ENCODE measurements at regions not wholly inside any gene's neighbourhood (a gene's known extent, or its start where the extent isn't known, plus 50 kb on each side); places are given as distances from the start of the nearest gene placed in this dataset.
"Not testable (repeated sequence)": the region's sequence is repeated elsewhere in the genome, so short reads cannot be mapped to it uniquely, and the experiment has no call there.

DNA sequence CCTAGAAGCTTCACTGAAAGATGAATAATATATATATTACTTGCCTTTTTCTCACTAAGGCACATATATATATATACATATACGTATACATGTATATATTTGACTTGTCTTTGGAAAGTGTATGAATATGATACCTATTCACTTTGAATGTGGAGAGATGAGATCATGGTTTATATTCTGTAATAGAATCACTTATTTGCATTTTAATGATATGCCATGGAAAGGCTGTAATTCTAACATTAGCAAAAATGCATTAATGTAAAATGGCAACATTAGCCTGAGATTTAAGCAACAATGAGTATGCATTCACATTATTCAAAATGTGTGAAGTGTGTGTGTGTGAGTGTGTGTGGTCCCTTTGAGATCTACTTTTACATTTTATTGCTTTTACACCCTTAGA lies 54.5 kb upstream of the PRKD1 start:
- H3K4me1 Mint-ChIP-seq (ENCODE audit: low read depth) = no peaks in the 10 kb centered on the region
- no peak for DNase-seq (ENCODE audit: low spot score)
- H3K27me3 Mint-ChIP-seq (ENCODE audit: low read depth) = no peaks in the 10 kb centered on the region
- H3K4me3 Mint-ChIP-seq = no peak overlapping the region
- H3K36me3 Mint-ChIP-seq (ENCODE audit: low read depth) = no peaks in the 10 kb centered on the region
- H3K27ac Mint-ChIP-seq = no peak overlapping the region
- peaks cover 23% of the 10 kb centered on the region for H3K9me3 Mint-ChIP-seq

DNA sequence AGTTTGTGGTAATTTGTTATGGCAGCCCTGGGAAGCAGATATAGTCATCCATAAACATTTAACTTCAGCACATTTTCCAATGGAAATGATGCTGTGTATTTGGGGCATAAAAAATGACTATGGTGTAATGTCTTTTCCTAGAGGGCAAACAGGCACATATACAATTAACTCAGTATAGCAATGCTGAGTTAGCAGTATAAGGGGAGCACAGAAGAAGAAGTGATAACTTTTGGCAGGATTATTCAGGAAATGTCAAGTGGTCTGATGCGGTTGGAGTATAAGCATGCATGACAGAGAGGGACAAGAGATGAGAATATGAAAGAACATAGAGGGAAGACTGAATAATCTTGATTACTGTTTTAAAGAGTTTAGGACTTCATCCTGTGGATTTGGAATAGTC lies 55.3 kb upstream of the PRKD1 start:
- H3K27ac Mint-ChIP-seq = no peak overlapping the region
- H3K36me3 Mint-ChIP-seq (ENCODE audit: low read depth) = no peaks in the 10 kb centered on the region
- no peaks in the 10 kb centered on the region for H3K27me3 Mint-ChIP-seq (ENCODE audit: low read depth)
- H3K4me3 Mint-ChIP-seq = no peak overlapping the region
- DNase-seq (ENCODE audit: low spot score) = no peak
- peaks cover 23% of the 10 kb centered on the region for H3K9me3 Mint-ChIP-seq
- H3K4me1 Mint-ChIP-seq (ENCODE audit: low read depth) = no peaks in the 10 kb centered on the region

DNA sequence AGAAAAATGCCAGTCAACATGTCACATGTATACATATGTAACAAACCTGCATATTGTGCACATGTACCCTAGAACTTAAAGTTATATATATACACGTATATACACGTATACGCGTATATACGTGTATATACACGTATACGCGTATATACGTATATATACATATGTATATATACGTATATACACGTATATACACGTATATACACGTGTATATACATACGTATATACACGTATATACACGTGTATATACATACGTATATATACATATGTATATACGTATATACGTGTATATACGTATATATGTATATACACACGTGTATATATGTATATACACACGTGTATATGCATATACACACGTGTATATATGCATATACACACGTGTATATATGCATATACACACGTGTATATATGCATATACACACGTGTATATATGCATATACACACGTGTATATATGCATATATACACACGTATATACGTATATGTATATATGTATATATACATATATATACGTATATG lies 62.8 kb upstream of the PRKD1 start:
- not testable (repeated sequence) for H3K36me3 Mint-ChIP-seq (ENCODE audit: low read depth); H3K27me3 Mint-ChIP-seq (ENCODE audit: low read depth); H3K27ac Mint-ChIP-seq; H3K4me1 Mint-ChIP-seq (ENCODE audit: low read depth); DNase-seq (ENCODE audit: low spot score); H3K4me3 Mint-ChIP-seq
- peaks cover 11% of the 10 kb centered on the region for H3K9me3 Mint-ChIP-seq

- no peak for DNase-seq (ENCODE audit: low spot score)
- Mint-ChIP-seq H3K27me3 (ENCODE audit: low read depth) (no peaks in the 10 kb centered on the region), H3K36me3 (ENCODE audit: low read depth) (no peaks in the 10 kb centered on the region), H3K9me3 (peaks cover 11% of the 10 kb centered on the region), H3K4me3 (no peak overlapping the region), H3K4me1 (ENCODE audit: low read depth) (no peaks in the 10 kb centered on the region), H3K27ac (no peak overlapping the region)
Observed at GRCh38 chr14:29990993-29991392, 63.3 kb upstream of the PRKD1 start.

GRCh38 chr14:29993143-29993542 lies 65.5 kb upstream of the PRKD1 start:
- Mint-ChIP-seq H3K4me1 (ENCODE audit: low read depth) (no peaks in the 10 kb centered on the region), H3K4me3 (no peak overlapping the region), H3K27me3 (ENCODE audit: low read depth) (no peaks in the 10 kb centered on the region), H3K27ac (no peak overlapping the region), H3K36me3 (ENCODE audit: low read depth) (no peaks in the 10 kb centered on the region), H3K9me3 (peaks cover 11% of the 10 kb centered on the region)
- DNase-seq (ENCODE audit: low spot score) = no peak

- peaks cover 8% of the 10 kb centered on the region for H3K9me3 Mint-ChIP-seq
- H3K36me3 Mint-ChIP-seq (ENCODE audit: low read depth) = no peaks in the 10 kb centered on the region
- DNase-seq (ENCODE audit: low spot score) = no peak
- H3K4me1 Mint-ChIP-seq (ENCODE audit: low read depth) = no peaks in the 10 kb centered on the region
- H3K27me3 Mint-ChIP-seq (ENCODE audit: low read depth) = no peaks in the 10 kb centered on the region
- no peak overlapping the region for H3K27ac Mint-ChIP-seq
- no peak overlapping the region for H3K4me3 Mint-ChIP-seq
Observed at GRCh38 chr14:29999013-29999539, 71.4 kb upstream of the PRKD1 start.

DNA sequence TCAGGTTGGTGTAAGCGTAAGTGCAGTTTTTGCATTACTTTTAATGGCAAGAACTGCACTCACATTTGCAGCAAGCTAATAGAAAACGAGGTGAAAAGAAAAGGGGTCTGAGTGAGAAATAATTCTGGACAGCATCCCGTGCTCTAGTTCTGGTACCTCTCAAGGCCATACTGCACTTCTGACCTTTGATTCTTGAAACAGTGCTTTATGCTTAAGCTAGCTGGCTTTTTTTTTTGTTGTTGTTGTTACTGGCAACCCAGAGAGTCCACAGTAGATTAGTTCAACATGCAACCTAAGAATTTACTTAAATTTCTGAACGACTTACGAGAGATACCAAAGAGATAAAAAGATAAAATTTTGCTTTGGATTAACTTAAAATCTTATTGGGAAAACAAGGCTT lies 75.2 kb upstream of the PRKD1 start:
- no peak overlapping the region for H3K27ac Mint-ChIP-seq

GRCh38 chr14:30005114-30005808 lies 77.6 kb upstream of the PRKD1 start:
- Mint-ChIP-seq H3K4me3 (no peak overlapping the region), H3K27me3 (ENCODE audit: low read depth) (no peaks in the 10 kb centered on the region), H3K9me3 (peaks cover 4% of the 10 kb centered on the region), H3K27ac (no peak overlapping the region), H3K4me1 (ENCODE audit: low read depth) (no peaks in the 10 kb centered on the region), H3K36me3 (ENCODE audit: low read depth) (no peaks in the 10 kb centered on the region)
- no peak for DNase-seq (ENCODE audit: low spot score)

More for the DNA sequence above, 75.2 kb upstream of the PRKD1 start:
- H3K9me3 Mint-ChIP-seq = no peaks in the 10 kb centered on the region
- H3K4me1 Mint-ChIP-seq (ENCODE audit: low read depth) = no peaks in the 10 kb centered on the region
- no peaks in the 10 kb centered on the region for H3K27me3 Mint-ChIP-seq (ENCODE audit: low read depth)
- no peaks in the 10 kb centered on the region for H3K36me3 Mint-ChIP-seq (ENCODE audit: low read depth)
- no peak overlapping the region for H3K4me3 Mint-ChIP-seq
- no peak for DNase-seq (ENCODE audit: low spot score)

- no peak overlapping the region for H3K4me3 Mint-ChIP-seq
- H3K36me3 Mint-ChIP-seq (ENCODE audit: low read depth) = no peaks in the 10 kb centered on the region
- DNase-seq (ENCODE audit: low spot score) = no peak
- H3K27ac Mint-ChIP-seq = no peak overlapping the region
- peaks cover 4% of the 10 kb centered on the region for H3K9me3 Mint-ChIP-seq
- H3K27me3 Mint-ChIP-seq (ENCODE audit: low read depth) = no peaks in the 10 kb centered on the region
- H3K4me1 Mint-ChIP-seq (ENCODE audit: low read depth) = no peaks in the 10 kb centered on the region
Observed at GRCh38 chr14:30006695-30007094, 79.0 kb upstream of the PRKD1 start.

- DNase-seq (ENCODE audit: low spot score) = no peak
- peaks cover 43% of the 10 kb centered on the region for H3K9me3 Mint-ChIP-seq
- no peaks in the 10 kb centered on the region for H3K27me3 Mint-ChIP-seq (ENCODE audit: low read depth)
- H3K36me3 Mint-ChIP-seq (ENCODE audit: low read depth) = no peaks in the 10 kb centered on the region
- H3K4me3 Mint-ChIP-seq = no peak overlapping the region
- no peaks in the 10 kb centered on the region for H3K4me1 Mint-ChIP-seq (ENCODE audit: low read depth)
- no peak overlapping the region for H3K27ac Mint-ChIP-seq
Observed at GRCh38 chr14:30015489-30015888, 87.8 kb upstream of the PRKD1 start.

- H3K27me3 Mint-ChIP-seq (ENCODE audit: low read depth) = no peaks in the 10 kb centered on the region
- no peak for DNase-seq (ENCODE audit: low spot score)
- no peak overlapping the region for H3K4me3 Mint-ChIP-seq
- no peaks in the 10 kb centered on the region for H3K4me1 Mint-ChIP-seq (ENCODE audit: low read depth)
- peaks cover 45% of the 10 kb centered on the region for H3K9me3 Mint-ChIP-seq
- H3K27ac Mint-ChIP-seq = no peak overlapping the region
- no peaks in the 10 kb centered on the region for H3K36me3 Mint-ChIP-seq (ENCODE audit: low read depth)
Observed at GRCh38 chr14:30016002-30016401, 88.4 kb upstream of the PRKD1 start.

DNA sequence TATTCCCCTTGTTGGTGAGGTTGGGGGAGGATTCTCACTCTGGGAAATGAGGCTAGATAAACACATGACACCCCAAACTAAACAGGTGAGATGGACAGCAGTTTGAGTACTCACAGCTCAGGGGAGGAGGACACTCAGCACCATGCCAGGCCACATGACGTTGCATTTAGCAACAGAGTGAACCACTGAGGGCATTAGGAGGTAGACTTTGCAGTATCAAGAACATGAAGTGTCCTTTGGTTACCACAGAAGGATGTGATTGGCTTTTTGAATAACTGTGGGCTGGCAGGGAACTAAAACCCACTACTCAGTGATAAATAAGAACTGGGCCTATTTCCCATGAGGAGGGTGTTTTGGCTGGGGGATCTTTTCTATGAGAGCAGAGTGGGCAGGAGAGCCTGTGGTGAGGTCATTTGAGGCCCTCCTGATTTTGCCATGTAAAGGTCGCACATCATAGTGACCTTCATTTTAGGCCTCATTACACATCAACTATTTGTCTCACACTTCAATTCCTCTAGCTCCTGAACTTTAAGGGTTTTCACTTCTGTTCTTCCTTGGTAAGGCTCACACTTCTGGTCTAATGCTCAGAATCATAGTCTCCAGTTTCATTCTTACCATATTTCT lies 89.8 kb upstream of the PRKD1 start:
- H3K27ac Mint-ChIP-seq = no peak overlapping the region
- no peaks in the 10 kb centered on the region for H3K36me3 Mint-ChIP-seq (ENCODE audit: low read depth)
- no peak for DNase-seq (ENCODE audit: low spot score)
- peaks cover 44% of the 10 kb centered on the region for H3K9me3 Mint-ChIP-seq
- no peaks in the 10 kb centered on the region for H3K4me1 Mint-ChIP-seq (ENCODE audit: low read depth)
- H3K27me3 Mint-ChIP-seq (ENCODE audit: low read depth) = no peaks in the 10 kb centered on the region
- no peak overlapping the region for H3K4me3 Mint-ChIP-seq

GRCh38 chr14:30020271-30020670 lies 92.6 kb upstream of the PRKD1 start:
- H3K9me3 Mint-ChIP-seq = peaks cover 48% of the 10 kb centered on the region
- H3K4me1 Mint-ChIP-seq (ENCODE audit: low read depth) = no peaks in the 10 kb centered on the region

GRCh38 chr14:30020687-30021086 lies 93.0 kb upstream of the PRKD1 start:
- Mint-ChIP-seq H3K9me3 (peaks cover 48% of the 10 kb centered on the region), H3K4me1 (ENCODE audit: low read depth) (no peaks in the 10 kb centered on the region), H3K27me3 (ENCODE audit: low read depth) (no peaks in the 10 kb centered on the region), H3K4me3 (no peak overlapping the region), H3K36me3 (ENCODE audit: low read depth) (no peaks in the 10 kb centered on the region), H3K27ac (no peak overlapping the region)
- DNase-seq (ENCODE audit: low spot score) = no peak

More at GRCh38 chr14:30020271-30020670, 92.6 kb upstream of the PRKD1 start:
- H3K27me3 Mint-ChIP-seq (ENCODE audit: low read depth) = no peaks in the 10 kb centered on the region
- no peak for DNase-seq (ENCODE audit: low spot score)
- H3K36me3 Mint-ChIP-seq (ENCODE audit: low read depth) = no peaks in the 10 kb centered on the region
- H3K4me3 Mint-ChIP-seq = no peak overlapping the region
- no peak overlapping the region for H3K27ac Mint-ChIP-seq
